Gastroesophageal sphincter (tissue), 3 donors: ENCODE measurements at regions not wholly inside any gene's neighbourhood (a gene's known extent, or its start where the extent isn't known, plus 50 kb on each side); places are given as distances from the start of the nearest gene placed in this dataset.
"Not testable (repeated sequence)": the region's sequence is repeated elsewhere in the genome, so short reads cannot be mapped to it uniquely, and the experiment has no call there.

Source experiments
- EP300 ChIP-seq: sonication (generic); formaldehyde crosslinking; IDR thresholded peaks from one replicate; pipeline ENCODE4 v1.6.1; 2017; ENCODE audit warnings: antibody characterized with exemption, mild to moderate bottlenecking
- POLR2AphosphoS5 ChIP-seq: sonication (generic); formaldehyde crosslinking; IDR thresholded peaks from one replicate; pipeline ENCODE4 v1.6.1; 2017; ENCODE audit warnings: antibody characterized with exemption
- TF ChIP-seq, protein P1 (sequence below), 4 experiments: fragments of 200-600 bp in 2 of 4; fragments of 450-650 bp in 2 of 4; sonication (generic) in 1 of 4; IDR thresholded peaks; one replicate each; pipeline ENCODE4 v1.5.1; 2017 to 2019; ENCODE audit warnings: antibody characterized with exemption in 4 of 4, mild to moderate bottlenecking in 2 of 4, moderate library complexity in 2 of 4

- TF ChIP-seq, protein P1, sequence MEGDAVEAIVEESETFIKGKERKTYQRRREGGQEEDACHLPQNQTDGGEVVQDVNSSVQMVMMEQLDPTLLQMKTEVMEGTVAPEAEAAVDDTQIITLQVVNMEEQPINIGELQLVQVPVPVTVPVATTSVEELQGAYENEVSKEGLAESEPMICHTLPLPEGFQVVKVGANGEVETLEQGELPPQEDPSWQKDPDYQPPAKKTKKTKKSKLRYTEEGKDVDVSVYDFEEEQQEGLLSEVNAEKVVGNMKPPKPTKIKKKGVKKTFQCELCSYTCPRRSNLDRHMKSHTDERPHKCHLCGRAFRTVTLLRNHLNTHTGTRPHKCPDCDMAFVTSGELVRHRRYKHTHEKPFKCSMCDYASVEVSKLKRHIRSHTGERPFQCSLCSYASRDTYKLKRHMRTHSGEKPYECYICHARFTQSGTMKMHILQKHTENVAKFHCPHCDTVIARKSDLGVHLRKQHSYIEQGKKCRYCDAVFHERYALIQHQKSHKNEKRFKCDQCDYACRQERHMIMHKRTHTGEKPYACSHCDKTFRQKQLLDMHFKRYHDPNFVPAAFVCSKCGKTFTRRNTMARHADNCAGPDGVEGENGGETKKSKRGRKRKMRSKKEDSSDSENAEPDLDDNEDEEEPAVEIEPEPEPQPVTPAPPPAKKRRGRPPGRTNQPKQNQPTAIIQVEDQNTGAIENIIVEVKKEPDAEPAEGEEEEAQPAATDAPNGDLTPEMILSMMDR (IDR thresholded peaks at IDR 0.05): not testable (repeated sequence)
- not testable (repeated sequence) for TF ChIP-seq POLR2AphosphoS5, EP300
Observed at GRCh38 chr3:75384016-75384415, 280.1 kb upstream of the FRG2C start.
